ENCODE measurements at regions not wholly inside any gene's neighbourhood (a gene's known extent, or its start where the extent isn't known, plus 50 kb on each side); places are given as distances from the start of the nearest gene placed in this dataset.

GRCh38 chr3:145620486-145620885, 540.5 kb downstream of the PLOD2 start:
- TF ChIP-seq, protein P1, sequence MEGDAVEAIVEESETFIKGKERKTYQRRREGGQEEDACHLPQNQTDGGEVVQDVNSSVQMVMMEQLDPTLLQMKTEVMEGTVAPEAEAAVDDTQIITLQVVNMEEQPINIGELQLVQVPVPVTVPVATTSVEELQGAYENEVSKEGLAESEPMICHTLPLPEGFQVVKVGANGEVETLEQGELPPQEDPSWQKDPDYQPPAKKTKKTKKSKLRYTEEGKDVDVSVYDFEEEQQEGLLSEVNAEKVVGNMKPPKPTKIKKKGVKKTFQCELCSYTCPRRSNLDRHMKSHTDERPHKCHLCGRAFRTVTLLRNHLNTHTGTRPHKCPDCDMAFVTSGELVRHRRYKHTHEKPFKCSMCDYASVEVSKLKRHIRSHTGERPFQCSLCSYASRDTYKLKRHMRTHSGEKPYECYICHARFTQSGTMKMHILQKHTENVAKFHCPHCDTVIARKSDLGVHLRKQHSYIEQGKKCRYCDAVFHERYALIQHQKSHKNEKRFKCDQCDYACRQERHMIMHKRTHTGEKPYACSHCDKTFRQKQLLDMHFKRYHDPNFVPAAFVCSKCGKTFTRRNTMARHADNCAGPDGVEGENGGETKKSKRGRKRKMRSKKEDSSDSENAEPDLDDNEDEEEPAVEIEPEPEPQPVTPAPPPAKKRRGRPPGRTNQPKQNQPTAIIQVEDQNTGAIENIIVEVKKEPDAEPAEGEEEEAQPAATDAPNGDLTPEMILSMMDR (conservative IDR thresholded peaks at IDR 0.05 in 1 of 2, IDR thresholded peaks at IDR 0.05 in 1 of 2; ENCODE audit: low read depth in 1 of 2, low read length in 2 of 2), result no peak
- TF ChIP-seq EZH2 (IDR thresholded peaks at IDR 0.05; ENCODE audit: low read length, missing control alignments), result no peak
